ENCODE measurements at regions not wholly inside any gene's neighbourhood (a gene's known extent, or its start where the extent isn't known, plus 50 kb on each side); places are given as distances from the start of the nearest gene placed in this dataset.
A peak's percentile ranks its signal among the peaks of the same experiment; 100 is the strongest.

DNA sequence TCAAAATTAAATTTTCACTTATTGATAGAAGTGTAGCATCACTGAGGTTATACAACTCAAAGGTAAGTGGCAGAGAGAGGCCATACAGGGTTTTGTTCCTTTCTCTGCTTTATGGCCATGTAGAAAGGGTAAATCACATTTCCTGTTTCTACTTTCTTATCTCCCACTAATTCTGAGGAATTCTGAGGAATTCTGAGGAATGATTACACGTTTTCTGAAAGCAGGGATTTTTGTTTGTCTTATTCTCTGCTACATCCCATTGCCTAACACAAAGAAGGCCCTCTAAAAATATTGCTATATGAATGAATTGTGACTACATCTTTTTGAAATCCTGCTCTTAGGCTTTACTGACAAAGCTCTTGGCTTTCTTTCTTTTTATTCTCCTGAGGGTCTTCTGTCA is 516.9 kb upstream of the ZNF608 start:
- DNase-seq = no peak

DNA sequence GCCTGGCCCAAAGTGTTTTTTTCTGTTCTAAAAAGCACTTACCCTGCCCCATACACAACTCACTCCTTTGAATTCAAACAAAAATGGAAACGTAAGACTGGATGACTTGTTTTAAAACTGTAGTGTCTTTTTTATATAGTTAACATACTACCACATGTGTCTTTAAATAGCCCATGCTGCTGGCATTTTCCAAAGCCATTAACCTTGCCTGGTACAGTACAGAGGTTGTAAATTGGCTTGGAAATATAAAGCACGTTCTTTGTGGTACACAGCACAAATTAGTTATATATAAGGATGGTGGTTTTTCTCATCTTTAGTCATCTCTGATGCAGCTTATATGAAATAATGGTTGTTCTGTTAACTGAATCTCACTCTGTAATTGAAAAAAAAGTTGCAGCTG is 519.7 kb upstream of the ZNF608 start:
- DNase-seq = no peak

DNA sequence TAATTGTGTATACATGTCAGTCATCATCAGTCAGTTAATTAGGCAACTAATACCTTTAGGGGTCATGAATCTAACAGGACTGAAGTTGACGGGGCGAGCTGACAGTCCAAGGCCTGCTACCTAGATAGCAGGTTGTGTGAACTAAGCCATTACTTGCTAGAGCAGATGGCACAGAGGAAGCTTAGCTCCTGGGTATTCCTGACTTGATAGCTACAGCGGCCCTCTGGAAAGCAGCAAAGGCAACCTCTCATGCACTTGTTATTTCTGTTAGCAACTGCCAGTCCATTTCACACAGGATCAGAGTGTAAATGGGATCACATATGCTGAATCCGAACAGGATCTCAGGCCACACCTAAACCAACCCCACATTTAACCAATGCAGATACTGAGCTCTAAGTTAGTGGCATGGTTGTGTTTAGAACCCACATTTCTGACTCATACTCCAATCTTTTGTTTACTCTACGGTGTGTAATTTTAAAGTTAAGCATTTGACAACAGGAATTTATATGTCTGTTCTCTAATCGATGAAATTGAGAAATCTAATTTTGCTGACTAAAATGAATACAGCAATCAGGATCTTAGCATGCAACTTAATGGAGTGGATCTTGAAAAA is 521.3 kb upstream of the ZNF608 start:
- DNase-seq = no peak

DNA sequence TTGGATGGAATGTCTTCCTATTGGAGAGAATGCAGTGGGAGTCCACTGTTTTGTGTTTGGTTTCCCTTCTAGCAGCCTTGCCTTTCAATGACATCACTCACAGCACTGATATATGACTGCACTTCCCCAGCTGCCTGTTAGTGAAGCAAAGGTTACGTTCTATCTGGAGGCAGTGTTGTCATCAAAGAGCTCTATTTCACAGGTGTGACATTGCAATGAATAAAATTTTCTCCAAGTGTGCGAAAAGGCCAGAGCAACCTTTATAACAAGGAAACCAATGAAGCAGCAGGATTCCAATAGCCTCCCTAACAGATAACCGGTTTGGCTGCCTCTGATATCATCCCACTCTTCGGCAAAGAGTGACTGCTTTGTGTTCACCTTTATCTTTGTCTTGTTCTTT is 523.5 kb upstream of the ZNF608 start:
- DNase-seq = no peak

DNA sequence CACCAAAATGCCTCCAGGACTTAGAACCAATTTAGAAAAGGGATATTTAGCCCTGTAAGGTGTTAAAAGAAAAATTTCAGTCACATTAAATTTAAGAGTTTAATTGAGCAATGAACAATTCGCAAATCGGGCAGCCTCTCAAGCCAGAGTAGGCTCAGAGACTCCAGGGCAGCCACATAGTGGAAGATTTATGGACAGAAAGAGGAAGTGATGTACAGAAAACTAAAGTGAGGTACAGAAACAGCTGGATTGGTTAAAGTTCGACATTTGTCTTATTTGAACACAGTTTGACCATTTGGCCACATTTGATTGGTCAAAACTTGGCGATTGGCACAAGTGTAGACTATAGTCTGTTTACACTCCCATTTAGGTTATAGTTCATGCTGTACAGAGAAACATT is 525.9 kb upstream of the ZNF608 start:
- DNase-seq = no peak

DNA sequence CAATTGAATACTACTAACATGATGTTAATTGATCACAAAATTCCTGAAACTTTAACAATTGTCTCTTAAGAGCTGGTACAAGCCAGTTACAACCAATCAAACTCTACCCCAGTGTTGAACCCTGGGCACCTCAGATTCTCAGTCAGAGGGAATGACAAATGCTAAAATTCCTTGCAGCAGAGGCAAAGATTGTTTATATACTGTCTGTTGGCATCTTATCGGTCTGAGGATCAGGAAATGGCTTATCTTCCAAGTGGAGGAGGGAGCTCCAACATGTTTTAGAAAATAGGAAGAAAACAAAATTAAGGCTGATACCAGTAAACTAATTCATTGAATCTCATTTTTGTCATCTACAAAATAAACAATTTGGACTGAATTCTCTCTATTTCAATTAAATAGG is 527.8 kb upstream of the ZNF608 start:
- no peak for DNase-seq

DNA sequence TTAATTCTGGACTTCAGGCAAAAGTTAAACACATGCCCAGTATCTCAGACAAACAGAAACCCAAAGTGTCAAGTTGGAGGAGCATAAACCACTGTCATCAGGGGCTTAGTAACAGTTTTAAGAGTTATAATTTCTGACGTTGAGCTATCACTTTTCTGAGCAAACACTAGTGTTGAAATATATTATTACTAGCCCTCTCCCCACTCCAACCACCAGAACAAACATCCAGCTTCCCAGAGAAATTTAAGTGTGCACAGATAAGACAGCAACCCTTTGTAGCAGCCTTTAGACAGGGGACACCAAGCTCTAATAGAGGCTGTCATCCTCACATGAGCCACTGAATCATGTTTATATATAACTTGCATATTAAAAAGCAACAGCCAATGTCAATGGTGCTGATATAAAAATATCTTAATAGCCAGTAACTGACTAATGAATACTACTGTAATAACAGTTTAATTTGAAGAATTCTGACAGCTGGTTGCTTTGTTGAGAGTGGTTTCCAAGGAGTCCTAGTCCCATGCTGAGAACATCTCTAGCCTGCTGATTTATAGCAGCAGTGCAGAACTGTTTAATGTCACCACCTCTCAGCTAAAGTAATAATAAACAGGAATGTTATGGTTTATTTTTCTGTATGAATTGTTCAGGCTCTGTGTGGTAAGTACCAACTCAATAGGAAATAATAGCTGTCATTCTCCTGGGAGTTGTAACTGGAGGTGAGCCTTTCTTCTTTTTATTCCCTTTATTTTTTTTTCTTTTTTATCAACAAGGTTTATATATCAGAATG is 528.7 kb upstream of the ZNF608 start:
- DNase-seq = peak; percentile 6

DNA sequence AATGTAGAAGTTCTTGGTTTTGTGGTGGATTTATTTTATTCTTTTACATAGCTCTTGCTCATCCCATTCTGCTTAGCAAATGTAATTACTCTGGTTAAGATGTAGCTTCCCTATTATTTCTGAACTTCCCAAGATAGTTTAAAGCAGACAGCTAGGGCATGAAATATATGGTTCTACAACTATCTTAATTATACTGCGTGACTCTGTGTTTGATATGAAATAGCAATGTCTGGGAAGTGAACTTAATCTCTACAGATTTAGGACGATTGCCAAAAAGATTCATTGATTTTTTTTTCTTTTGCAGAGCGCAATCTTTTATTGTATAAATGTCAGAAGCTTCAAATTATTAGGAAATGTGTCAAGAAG is 529.3 kb upstream of the ZNF608 start:
- DNase-seq = no peak

DNA sequence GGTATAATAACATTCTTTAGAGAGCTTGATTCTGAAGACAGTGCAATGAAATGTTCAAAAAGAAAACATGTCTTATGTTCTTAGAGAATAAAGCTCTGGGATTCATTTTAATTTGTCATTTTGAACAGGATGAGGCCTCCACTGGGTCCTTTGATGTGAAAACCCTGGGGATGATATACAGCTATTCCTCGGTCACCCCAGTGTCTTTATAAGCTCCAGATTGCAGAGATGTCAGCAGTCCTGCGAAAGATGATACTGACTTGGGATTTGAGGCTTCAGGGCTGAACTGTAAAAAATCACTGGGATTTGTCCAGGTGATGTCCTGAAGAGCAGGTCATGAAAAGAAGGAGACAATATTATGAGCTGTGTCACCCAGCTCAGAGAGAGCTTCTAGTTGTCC is 529.7 kb upstream of the ZNF608 start:
- no peak for DNase-seq

DNA sequence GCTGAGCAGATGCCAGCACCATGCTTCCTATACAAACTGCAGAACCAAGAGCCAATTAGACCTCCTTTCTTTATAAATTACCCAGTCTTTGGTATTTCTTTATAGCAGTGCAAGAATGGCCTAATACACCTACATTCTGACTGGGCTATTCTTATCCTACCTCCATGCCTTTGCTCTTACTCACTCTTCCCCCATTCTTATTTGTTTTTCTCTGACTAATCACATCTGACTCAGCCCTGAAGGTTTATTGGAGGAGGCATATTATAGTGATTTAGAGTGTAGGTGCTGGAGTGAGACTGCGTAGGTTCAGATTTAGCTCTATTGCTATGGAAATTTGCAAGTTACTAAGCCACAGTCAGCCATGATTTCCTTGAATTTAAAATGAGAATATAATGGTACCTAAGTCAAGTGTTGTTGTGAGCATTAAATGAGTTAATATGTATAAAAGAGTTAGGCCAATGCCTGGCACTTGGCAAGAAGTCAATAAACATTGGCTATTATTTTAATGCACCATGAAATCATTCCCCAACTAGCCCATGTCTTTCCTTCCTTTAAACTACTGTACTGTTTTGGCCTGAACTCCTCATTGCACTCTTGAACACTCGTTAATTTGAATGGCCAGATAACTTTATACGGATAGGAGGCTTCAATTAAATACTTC is 531.2 kb upstream of the ZNF608 start:
- no peak for DNase-seq

DNA sequence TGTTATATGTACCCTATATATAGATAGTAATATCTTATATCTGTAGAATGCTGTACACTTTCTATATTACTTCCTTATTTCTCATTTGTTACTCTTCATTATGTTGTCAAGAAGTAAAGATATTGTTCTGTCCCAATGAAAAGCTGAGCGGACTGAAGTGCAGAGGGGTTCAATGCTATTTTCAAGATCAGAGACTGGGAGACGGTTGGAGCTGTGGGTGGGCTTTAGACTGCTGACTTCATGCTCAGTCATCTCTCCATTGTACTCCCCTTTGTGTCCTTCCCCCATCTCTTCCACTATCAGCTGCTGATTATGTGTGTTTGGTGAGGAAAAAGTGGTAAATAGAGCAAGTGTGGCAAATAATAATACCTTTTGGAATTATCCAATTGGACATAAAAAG is 532.3 kb upstream of the ZNF608 start:
- no peak for DNase-seq

DNA sequence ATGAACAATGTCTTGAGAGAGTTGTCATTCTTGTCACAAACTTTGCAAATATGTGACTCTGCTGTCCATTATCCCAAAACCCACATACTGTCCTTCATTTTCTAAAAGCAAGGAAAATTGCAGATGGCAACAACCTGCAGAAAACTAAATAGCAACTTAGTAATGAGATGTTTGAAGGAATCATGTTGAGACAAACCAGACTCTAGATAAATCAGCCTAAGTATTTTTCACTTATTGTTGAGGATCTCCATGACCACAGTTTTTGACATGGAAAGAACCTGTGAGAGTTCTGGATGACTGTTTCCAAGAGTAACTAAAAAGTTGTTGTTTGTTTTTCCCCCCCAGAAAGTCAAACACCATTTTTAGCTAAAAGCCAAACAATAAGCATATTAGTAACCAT is 535.2 kb upstream of the ZNF608 start:
- no peak for DNase-seq

DNA sequence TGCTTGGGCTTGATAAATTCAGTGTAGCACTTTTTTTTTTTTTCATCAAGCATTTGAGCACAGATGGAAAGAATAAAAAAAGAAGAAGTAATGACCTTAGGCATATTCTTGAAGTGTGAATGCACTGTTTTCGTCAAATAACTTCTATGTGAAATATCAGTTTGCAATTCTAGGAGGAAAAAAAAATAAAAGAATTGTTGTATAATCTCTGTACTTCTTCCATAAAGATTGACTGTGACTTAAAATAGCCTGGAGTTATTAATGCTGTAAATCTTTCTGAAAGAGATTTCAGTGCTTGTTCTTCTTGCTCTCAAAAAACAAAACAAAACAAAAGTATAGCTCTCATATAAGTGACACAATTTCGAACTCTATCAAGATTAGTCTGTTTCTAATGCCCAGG is 536.9 kb upstream of the ZNF608 start:
- DNase-seq = no peak

DNA sequence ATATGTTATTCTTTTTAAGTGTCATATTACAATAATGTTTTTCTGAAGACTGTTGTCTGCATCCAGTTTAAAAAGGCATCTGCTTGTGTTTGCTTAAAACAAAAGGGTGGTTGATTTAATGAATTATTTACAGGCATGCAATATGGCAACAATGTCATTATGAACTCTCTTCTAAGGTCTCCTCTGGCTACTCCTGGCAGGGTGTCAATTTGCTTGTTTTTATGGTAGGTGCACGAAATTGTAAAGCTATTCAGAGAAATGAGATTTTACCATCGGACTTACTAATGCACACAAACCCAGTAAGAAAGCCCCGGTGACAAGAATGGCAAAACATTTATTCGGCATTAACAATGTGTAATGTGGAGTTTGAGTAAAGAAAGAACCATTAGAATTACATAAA is 539.8 kb upstream of the ZNF608 start:
- DNase-seq = no peak

DNA sequence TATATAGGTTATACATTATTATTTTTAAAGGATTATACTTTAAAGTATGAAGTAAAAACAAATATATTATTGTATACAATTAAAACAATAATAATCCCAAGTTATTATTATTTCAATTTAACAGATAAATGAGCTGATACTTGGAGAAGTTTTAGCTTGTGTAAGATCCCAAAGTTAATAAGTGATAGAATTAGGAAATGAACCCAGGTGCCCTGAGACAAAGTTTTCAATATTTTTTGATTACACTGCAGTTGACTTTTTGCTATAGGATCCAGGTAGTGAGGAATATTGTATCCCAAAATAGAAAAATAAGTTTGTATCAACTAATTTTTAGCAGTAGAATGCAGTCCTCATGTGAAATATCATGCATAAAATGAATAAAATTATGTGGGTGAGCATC is 543.2 kb upstream of the ZNF608 start:
- no peak for DNase-seq

DNA sequence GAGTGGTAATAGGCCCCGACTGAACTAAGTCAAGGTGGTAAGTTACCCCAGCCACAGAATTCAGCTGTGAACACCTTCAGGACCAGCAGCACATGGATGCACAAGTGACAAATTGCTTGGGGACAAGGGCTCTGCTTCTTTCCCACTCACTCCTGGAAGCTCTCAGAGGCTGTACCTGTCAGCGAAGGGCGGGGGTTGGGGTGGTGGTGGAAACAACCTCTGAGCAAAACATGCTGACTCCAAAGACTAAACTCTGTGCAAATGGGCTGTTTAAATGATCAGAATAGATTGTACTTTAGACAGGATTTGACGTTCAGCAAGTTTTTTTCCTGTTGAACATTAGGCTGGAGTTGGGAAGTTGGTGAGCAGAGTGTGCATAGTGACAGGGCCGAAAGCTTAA is 544.5 kb upstream of the ZNF608 start:
- DNase-seq = no peak

DNA sequence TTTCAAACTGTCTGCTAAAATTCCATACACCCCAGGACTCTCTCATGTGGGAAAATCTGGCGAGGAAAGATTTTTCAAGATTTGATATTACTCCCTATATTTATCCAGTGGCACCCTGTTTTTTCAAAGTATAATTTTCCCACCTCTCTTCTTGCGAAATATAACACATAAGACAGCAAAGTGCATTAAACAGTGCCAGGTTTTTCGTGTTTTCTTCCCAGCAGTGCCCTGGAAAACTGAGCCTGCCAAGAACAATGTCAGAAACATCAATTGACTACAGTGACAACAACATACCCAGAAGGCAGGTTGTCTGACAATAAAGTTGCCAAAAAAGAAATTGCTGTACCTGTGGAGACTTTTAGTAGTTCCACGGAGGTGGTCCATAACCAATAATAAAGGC is 545.0 kb upstream of the ZNF608 start:
- no peak for DNase-seq

DNA sequence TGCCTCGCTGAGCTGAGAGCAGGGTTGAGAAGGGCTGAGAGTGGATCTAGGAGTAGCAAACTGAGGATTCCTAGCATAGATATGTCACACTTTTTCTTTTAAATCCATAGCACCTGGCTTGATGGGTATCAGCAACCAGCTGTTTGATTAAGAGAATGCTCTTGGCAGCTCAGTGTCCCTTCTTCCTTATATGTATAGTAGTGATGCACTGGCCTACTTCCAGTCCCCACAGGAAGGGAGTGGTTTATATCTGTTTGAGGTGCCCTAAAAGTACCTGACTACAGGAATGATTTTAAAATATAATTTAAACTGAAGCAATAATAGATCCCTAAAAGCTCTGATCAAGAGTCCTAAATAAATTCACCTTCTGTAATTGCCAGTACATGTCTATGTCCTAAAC is 546.8 kb upstream of the ZNF608 start:
- no peak for DNase-seq

DNA sequence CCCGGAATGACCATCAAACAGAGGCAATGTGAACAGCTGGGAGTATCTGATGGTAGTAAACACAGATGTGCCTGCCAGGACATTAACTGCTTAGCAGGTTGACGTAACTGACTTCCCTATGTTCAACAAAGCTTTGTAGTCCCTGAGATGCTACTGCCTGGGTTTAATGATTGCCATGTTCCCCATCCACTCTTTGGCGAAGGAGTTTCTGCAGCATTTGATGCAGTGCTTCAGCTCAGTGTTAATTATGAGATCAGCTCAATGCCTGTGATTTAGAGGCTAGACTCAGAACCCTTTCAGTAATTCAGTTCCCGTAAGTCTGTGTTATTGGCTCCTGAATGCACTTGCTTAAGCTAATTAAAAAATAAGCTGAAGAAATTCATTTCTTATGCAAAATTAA is 547.3 kb upstream of the ZNF608 start:
- DNase-seq = no peak

DNA sequence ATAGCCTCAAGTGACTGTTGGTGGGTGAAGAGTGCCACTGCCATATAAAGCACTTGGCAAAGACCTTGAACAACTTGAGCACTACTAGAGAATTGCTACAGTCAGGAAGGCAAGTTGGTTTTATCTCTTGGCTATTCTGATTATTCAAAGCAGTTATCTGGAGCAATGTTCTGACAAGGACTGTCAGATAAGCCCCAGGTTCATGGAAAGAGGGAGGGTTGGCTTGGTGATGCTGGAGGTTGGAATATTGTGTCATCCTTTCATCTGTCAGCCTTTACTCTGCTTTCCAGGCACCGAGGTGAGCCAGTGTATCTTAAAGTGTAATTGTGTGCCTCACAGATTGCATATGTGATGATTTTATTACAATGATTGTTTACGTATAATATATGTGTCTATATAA is 548.4 kb upstream of the ZNF608 start:
- DNase-seq = peak; percentile 2

DNA sequence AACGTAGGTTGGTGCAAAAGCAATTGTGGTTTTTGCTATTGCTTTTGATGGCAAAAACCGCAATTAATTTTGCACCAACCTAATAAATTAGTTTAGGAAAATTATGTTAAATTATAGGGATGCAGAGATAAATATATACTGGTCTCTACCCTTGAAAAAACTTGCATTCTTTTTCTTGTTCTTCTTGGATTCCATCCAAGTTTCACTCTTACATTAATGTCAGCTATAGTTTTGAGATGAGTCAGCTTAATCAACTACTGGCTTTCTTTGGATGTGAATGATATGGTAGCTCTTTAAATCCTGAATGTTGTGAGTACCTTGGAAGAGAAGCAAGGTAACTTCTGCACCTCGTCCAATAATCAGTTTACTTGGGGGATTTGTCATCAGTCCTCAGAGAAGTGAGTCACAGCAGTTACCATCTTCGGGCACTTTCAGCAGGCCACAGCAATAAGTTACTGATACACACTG is 549.0 kb upstream of the ZNF608 start:
- DNase-seq = no peak

DNA sequence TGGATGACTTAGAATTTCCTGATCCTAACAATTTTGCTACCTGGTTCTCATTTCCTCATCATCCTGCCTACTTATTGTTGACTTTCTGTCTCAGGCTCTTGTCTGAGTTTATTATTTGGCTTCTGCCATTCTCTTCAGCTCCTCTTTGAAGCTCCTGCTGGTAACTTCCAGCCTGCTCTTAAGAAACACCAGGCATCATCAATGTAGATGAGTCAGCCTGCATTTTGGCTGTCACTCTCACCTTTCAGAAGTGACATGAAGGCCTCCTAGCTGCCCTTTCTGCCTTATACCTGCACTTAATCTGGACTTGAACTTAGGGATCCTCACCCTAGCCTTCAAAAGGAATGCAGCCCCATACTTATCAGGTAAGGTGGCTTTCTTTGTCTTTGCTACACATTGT is 551.8 kb upstream of the ZNF608 start:
- no peak for DNase-seq

DNA sequence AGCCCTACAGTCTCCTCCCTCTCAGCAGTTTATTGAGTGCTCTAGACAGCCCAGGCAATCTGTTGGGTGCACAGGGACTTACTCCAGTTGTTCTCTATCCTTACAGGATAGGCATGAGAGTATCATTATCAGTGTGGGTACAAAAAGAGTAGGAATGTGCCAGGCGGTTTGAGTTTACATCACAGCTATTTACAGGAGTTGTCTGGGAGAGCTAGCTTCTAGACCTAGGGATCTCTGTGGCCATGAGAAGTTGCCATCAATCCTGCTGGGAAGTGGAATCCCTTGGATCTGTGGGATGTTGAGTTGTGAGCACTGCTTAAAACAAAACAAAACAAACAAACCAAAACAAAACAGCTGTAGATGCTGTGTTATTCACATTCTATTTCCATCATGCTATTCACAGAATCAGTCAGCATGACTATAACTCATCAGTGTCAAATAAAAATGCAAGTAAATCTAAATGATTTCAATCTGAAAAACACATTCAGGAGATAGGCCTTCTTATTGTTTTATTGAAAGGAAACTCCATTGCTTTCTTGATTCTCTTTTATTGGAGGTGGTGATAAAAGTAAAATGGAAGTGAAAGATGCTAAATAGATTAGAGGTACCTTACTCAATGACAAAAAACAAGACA is 552.4 kb upstream of the ZNF608 start:
- no peak for DNase-seq

DNA sequence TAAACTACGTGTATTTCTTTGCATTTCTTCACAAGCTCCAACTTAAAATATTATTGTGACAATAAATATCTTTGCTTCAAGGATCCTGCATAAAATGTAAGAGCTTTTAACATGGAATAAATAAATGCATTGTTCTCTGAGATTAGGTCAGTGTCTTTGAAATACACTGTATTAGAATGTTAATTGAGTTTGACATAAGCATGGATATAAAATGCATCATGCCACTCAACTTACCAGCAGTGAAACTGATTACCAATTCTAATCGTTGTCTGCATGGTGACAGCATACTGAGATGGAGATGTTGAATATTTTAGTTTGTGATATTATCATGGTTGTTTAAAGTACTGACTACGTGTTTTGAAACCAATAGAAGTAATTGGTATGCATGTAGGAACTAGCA is 555.3 kb upstream of the ZNF608 start:
- DNase-seq = no peak

All from DMS79 (cell line).